Kidney (tissue), 13 donors: ENCODE measurements at regions not wholly inside any gene's neighbourhood (a gene's known extent, or its start where the extent isn't known, plus 50 kb on each side); places are given as distances from the start of the nearest gene placed in this dataset.

Experiments used
- DNase-seq, 5 donors: peaks; one replicate each; pipeline ENCODE4 v3.0.0-alpha.2; 2013 to 2020
- FAIRE-seq: peaks from 2 replicates; lab custom pipeline; 2012; peaks lifted over from hg19 to GRCh38; lab: Jason Lieb, UNC
- H3K27ac ChIP-seq, 2 donors: one replicate each; pipeline ENCODE4 v1.7.0; 2013; ENCODE audit warnings: low read depth in 2 of 2, low read length in 2 of 2, inconsistent platforms in 1 of 2
- H3K27me3 ChIP-seq: one replicate; pipeline ENCODE4 v1.7.1; 2013; ENCODE audit warnings: low read length, inconsistent platforms; ENCODE audit not compliant: control insufficient read depth, insufficient read depth
- H3K36me3 ChIP-seq, 3 donors: one replicate each; pipeline versions ENCODE4 v1.7.0 to v1.7.1; 2013; ENCODE audit warnings: low read length in 3 of 3, control low read depth in 1 of 3, inconsistent platforms in 1 of 3; ENCODE audit not compliant: insufficient read depth in 3 of 3, control insufficient read depth in 2 of 3
- H3K4me1 ChIP-seq, 3 donors: one replicate each; pipeline versions ENCODE4 v1.7.0 to v1.7.1; 2013; ENCODE audit warnings: low read length in 3 of 3, inconsistent platforms in 1 of 3, low read depth in 1 of 3; ENCODE audit not compliant: control insufficient read depth in 2 of 3, insufficient read depth in 2 of 3
- H3K4me3 ChIP-seq, 3 donors: one replicate each; pipeline versions ENCODE4 v1.7.0 to v1.8.1; 2013; ENCODE audit warnings: low read length in 3 of 3, control low read depth in 1 of 3, inconsistent platforms in 1 of 3
- H3K9ac ChIP-seq, 3 donors: one replicate each; pipeline versions ENCODE4 v1.7.0 to v1.7.1; 2013; ENCODE audit warnings: low read length in 3 of 3, control low read depth in 1 of 3, inconsistent platforms in 1 of 3
- H3K9me3 ChIP-seq, 3 donors: one replicate each; pipeline versions ENCODE4 v1.7.0 to v1.7.1; 2013; ENCODE audit warnings: low read length in 3 of 3, control low read depth in 1 of 3, inconsistent platforms in 1 of 3; ENCODE audit not compliant: control insufficient read depth in 2 of 3, insufficient read depth in 1 of 3
- CTCF ChIP-seq: IDR thresholded peaks from 3 replicates; pipeline ENCODE4 v1.5.1; 2012; ENCODE audit warnings: mild to moderate bottlenecking, moderate library complexity, borderline replicate concordance; ENCODE audit not compliant: insufficient read depth; ENCODE audit errors: extremely low read depth
- intact Hi-C: fragments of 100-400 bp; cut with DNase I; formaldehyde crosslinking; loops from one replicate; pipeline ENCODE4 v1.11.1; 2022
- donor health status: control.
- donor health status: control.
- donor health status: control.
- donor health status: control.
- donor health status: control.
- donor health status: DM: yes; HTN: yes; CAD: no.
- donor health status: Normal renal cell carcinoma (clear cell type).

DNA sequence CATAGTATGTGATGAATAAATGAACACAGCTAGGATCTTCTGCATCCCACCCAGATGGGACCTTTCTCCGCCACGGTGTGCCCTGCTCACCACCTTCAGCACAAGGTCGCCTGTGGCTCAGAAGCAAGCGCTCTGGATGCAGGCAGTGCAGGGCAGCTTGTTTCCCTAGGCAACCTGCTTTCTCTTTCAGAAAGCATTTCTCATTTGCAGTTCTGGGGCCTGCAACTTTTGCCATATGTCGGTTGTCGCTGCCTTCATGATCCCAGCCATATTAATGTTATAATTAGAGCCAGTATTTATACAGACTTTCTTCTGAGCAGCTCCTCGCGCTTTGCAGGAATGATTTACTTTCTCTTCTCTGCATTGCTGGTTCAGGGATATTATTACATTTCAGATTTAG, 692.8 kb downstream of the RNF144A start:
- no peak overlapping the region for H3K4me3 ChIP-seq
- DNase-seq: peak in 1 of 5 donors; percentile 25
- H3K36me3 ChIP-seq: no peaks in the 10 kb centered on the region
- no peaks in the 10 kb centered on the region for H3K9me3 ChIP-seq
- H3K9ac ChIP-seq: no peak overlapping the region
- H3K27me3 ChIP-seq: no peaks in the 10 kb centered on the region
- no peaks in the 10 kb centered on the region for H3K4me1 ChIP-seq
- H3K27ac ChIP-seq: no peak overlapping the region
- TF ChIP-seq CTCF: no peak
- FAIRE-seq: no peak
- intact Hi-C loops: no loop called here

DNA sequence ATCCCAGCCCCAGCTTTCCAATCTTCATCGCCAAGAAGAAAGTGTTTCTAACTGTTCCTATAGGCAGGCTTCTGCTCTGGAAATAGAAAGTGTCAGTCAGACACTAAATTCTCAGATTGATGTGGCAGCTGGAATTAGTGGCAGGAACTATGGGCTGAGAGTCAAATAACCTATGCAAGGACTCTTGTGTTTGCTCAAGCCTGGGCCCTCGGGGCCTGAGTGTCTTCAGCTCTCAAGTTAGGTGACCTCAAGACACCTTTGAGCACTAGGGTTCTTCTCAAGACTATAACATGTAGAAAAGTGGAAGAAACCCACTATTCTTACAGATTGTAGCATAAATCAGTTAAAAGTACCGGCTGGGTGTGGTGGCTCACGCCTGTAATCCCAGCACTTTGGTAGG, 694.5 kb downstream of the RNF144A start:
- FAIRE-seq (no peak), DNase-seq (no peak)
- Histone ChIP-seq H3K4me1 (no peaks in the 10 kb centered on the region), H3K9me3 (no peaks in the 10 kb centered on the region), H3K4me3 (no peak overlapping the region), H3K9ac (no peak overlapping the region), H3K36me3 (no peaks in the 10 kb centered on the region), H3K27me3 (no peaks in the 10 kb centered on the region), H3K27ac (no peak overlapping the region)
- no peak for TF ChIP-seq CTCF
- intact Hi-C loops: no loop called here

- Histone ChIP-seq H3K27ac (no peak overlapping the region), H3K27me3 (no peaks in the 10 kb centered on the region), H3K9ac (no peak overlapping the region), H3K4me1 (no peaks in the 10 kb centered on the region), H3K9me3 (no peaks in the 10 kb centered on the region), H3K36me3 (no peaks in the 10 kb centered on the region), H3K4me3 (no peak overlapping the region)
- no peak for DNase-seq
- FAIRE-seq: no peak
- intact Hi-C loops: no loop called here
- TF ChIP-seq CTCF: no peak
These were observed 695.8 kb downstream of the RNF144A start for GRCh38 chr2:7612969-7613368.

DNA sequence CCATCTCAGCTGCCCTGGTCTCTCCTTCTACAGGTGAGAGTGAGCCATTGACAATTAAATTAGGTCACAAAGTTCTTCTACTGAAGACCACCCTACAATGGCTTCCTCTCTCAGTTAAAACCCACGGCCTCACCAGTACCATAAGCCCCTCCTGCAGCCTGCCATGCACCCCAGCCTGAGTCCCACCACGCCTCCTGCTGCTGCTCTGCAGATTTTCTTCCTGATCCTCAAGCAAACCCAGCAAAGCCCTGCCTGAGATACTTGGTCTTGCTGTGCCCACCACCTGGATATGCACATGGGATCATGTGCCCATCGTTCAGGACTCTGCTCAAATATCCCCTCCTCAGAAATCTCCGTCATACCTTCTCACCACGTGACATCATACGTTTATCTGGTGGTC, 696.6 kb downstream of the RNF144A start:
- no peaks in the 10 kb centered on the region for H3K4me1 ChIP-seq
- no peak overlapping the region for H3K27ac ChIP-seq
- DNase-seq (no peak), FAIRE-seq (no peak)
- H3K4me3 ChIP-seq: no peak overlapping the region
- intact Hi-C loops: no loop called here
- H3K9me3 ChIP-seq: no peaks in the 10 kb centered on the region
- no peak for TF ChIP-seq CTCF
- no peaks in the 10 kb centered on the region for H3K36me3 ChIP-seq
- no peaks in the 10 kb centered on the region for H3K27me3 ChIP-seq
- no peak overlapping the region for H3K9ac ChIP-seq
